Colonic mucosa (tissue), 4 donors: ENCODE measurements at regions not wholly inside any gene's neighbourhood (a gene's known extent, or its start where the extent isn't known, plus 50 kb on each side); places are given as distances from the start of the nearest gene placed in this dataset.

ENCODE experiments used
- DNase-seq: peaks from one replicate; pipeline ENCODE4 v3.0.0-alpha.2; 2020
- H3K27ac ChIP-seq: fragments of 200-600 bp; one replicate; pipeline ENCODE4 v1.8.0; 2021
- H3K27me3 ChIP-seq: fragments of 200-600 bp; one replicate; pipeline ENCODE4 v1.8.0; 2021
- H3K36me3 ChIP-seq: fragments of 200-600 bp; one replicate; pipeline ENCODE4 v1.8.0; 2021
- H3K4me1 ChIP-seq: fragments of 200-600 bp; one replicate; pipeline ENCODE4 v1.8.0; 2021; ENCODE audit warnings: mild to moderate bottlenecking
- H3K4me3 ChIP-seq: fragments of 200-600 bp; one replicate; pipeline ENCODE4 v1.8.0; 2021
- H3K9ac ChIP-seq, 2 donors: one replicate each; pipeline ENCODE4 v1.7.0; 2013; ENCODE audit warnings: control low read depth in 2 of 2, low read depth in 2 of 2, low read length in 2 of 2
- H3K9me3 ChIP-seq: fragments of 200-600 bp; one replicate; pipeline ENCODE4 v1.8.0; 2021
- CTCF ChIP-seq: fragments of 200-600 bp; IDR thresholded peaks from one replicate; pipeline ENCODE4 v1.8.0; 2022; ENCODE audit warnings: antibody characterized with exemption, mild to moderate bottlenecking
- intact Hi-C: fragments of 100-400 bp; cut with DNase I; formaldehyde crosslinking; loops from one replicate; pipeline ENCODE4 v1.14.1; 2022
- donor health status: healthy.
- donor health status: DM: no; HTN: no; CAD: no.
- donor health status: DM: no; HTN: no; CAD: no.

- no peaks in the 10 kb centered on the region for H3K9me3 ChIP-seq
- H3K4me1 ChIP-seq = no peaks in the 10 kb centered on the region
- no peak overlapping the region for H3K27ac ChIP-seq
- H3K27me3 ChIP-seq = no peaks in the 10 kb centered on the region
- intact Hi-C loops = no loop called here
- no peaks in the 10 kb centered on the region for H3K36me3 ChIP-seq
- no peak overlapping the region for H3K4me3 ChIP-seq
- TF ChIP-seq CTCF = no peak
- no peak for DNase-seq
- H3K9ac ChIP-seq = no peak overlapping the region
Observed at GRCh38 chr2:156748221-156748620, 312.0 kb downstream of the GPD2 start.

DNA sequence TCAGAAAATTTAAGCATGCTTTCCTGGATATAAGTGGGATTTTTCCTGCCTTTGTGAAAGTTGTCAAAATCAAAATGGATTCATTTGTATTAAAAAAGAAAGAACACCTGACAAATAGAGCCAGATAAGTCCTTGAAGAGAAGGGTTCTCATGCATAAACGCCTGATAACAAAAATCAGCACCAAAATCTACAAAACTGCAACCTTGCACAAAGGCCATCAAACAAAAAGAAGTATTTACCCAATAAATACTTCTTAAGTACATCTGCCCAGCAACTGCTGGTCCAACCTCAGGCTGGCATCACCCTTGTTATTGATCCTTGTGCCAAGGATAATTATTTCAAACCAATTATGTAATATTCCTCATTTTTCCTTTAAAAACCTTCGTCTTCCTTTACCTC is 315.9 kb downstream of the GPD2 start:
- TF ChIP-seq CTCF = no peak
- H3K9ac ChIP-seq = no peak overlapping the region
- no peaks in the 10 kb centered on the region for H3K9me3 ChIP-seq
- H3K36me3 ChIP-seq = no peaks in the 10 kb centered on the region
- H3K4me1 ChIP-seq = no peaks in the 10 kb centered on the region
- H3K27me3 ChIP-seq = no peaks in the 10 kb centered on the region
- no peak overlapping the region for H3K4me3 ChIP-seq
- no peak for DNase-seq
- H3K27ac ChIP-seq = no peak overlapping the region
- intact Hi-C loops = no loop called here

DNA sequence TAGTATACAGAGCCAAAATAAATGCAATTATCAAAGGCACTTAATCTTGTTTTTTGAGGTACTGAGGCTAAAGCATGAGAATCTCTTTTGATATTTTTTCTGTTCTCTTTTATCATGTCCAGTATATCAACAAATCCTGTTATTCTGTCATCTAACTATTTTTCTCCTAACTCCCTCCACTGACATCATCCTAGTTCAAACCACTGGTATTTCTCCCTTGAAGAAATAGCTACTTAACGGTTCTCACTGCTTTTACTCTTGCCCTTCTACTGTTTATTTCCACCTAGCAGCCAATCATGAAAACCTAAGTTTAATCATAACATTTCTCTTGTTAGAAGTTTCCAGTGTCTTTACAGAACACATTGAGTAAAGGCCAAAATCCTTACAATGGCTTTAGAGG is 317.6 kb downstream of the GPD2 start:
- TF ChIP-seq CTCF = no peak
- DNase-seq = no peak
- no peak overlapping the region for H3K4me3 ChIP-seq

DNA sequence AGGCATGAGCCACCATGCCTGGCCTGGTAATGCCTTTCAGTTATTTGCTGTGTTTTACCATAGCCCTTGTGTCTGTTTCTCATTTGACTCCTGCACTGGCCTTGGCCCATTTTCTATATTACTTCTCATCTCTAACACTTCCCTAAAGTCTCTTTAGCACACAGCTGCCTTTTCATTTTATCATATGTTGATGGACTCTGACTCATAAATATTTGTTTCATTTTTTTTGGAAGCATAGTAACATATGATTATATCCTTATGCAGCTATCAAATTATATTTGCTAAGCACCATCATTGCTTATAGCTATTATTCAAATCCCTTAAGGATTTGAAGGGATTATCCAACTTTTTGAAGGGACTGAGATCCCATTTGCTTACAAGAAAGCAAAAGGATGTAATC is 320.3 kb downstream of the GPD2 start:
- Histone ChIP-seq H3K4me1 (no peaks in the 10 kb centered on the region), H3K9me3 (no peaks in the 10 kb centered on the region), H3K36me3 (no peaks in the 10 kb centered on the region), H3K9ac (no peak overlapping the region), H3K4me3 (no peak overlapping the region), H3K27ac (no peak overlapping the region), H3K27me3 (no peaks in the 10 kb centered on the region)
- TF ChIP-seq CTCF = no peak
- DNase-seq = no peak
- intact Hi-C loops = no loop called here

More for the DNA sequence above, 317.6 kb downstream of the GPD2 start:
- H3K36me3 ChIP-seq = no peaks in the 10 kb centered on the region
- H3K27ac ChIP-seq = no peak overlapping the region
- H3K4me1 ChIP-seq = no peaks in the 10 kb centered on the region
- H3K9ac ChIP-seq = no peak overlapping the region
- H3K9me3 ChIP-seq = no peaks in the 10 kb centered on the region
- H3K27me3 ChIP-seq = no peaks in the 10 kb centered on the region
- intact Hi-C loops = no loop called here

- H3K27ac ChIP-seq = no peak overlapping the region
- no peak for TF ChIP-seq CTCF
- no peaks in the 10 kb centered on the region for H3K4me1 ChIP-seq
- no peaks in the 10 kb centered on the region for H3K9me3 ChIP-seq
- no peak overlapping the region for H3K4me3 ChIP-seq
- H3K9ac ChIP-seq = no peak overlapping the region
- no peak for DNase-seq
- intact Hi-C loops = no loop called here
- no peaks in the 10 kb centered on the region for H3K36me3 ChIP-seq
- no peaks in the 10 kb centered on the region for H3K27me3 ChIP-seq
Observed at GRCh38 chr2:156763174-156763573, 327.0 kb downstream of the GPD2 start.

GRCh38 chr2:156765043-156765442 is 328.9 kb downstream of the GPD2 start:
- Histone ChIP-seq H3K9ac (no peak overlapping the region), H3K36me3 (no peaks in the 10 kb centered on the region), H3K27me3 (no peaks in the 10 kb centered on the region), H3K4me1 (no peaks in the 10 kb centered on the region), H3K9me3 (no peaks in the 10 kb centered on the region), H3K4me3 (no peak overlapping the region), H3K27ac (no peak overlapping the region)
- no peak for DNase-seq
- no peak for TF ChIP-seq CTCF
- intact Hi-C loops = no loop called here
